Astrocyte of the hippocampus (primary cell): ENCODE measurements at regions not wholly inside any gene's neighbourhood (a gene's known extent, or its start where the extent isn't known, plus 50 kb on each side); places are given as distances from the start of the nearest gene placed in this dataset.

ENCODE experiments used
- DNase-seq: peaks from one replicate; pipeline ENCODE4 v3.0.0; 2011; ENCODE audit warnings: low read depth, low spot score

GRCh38 chr5:74956278-74956677, 90.1 kb upstream of the FAM169A start:
- no peak for DNase-seq

- DNase-seq = peak; percentile 29
Observed at GRCh38 chr5:74954919-74955318, 88.7 kb upstream of the FAM169A start.

GRCh38 chr5:74953937-74954720, 87.9 kb upstream of the FAM169A start:
- peak; percentile 58 for DNase-seq

DNA sequence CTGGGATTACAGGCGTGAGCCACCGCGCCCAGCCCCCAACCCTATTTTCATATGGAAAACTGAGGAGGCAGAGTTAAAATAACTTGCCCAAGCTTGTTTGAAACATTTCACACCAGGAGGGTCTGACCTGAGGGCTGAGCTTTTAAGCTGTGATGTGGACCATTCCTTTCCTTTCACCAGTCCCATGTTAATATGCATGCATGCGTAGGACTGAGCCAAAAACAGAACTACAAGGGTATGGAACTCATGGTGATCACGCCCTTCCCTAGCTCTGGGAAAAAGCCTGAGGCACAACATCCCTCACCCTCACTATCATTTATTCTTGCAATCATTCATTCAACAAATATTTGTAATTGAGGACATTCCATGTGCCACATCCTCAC, 87.4 kb upstream of the FAM169A start:
- DNase-seq = no peak

- DNase-seq = no peak
Observed at GRCh38 chr5:74952406-74952805, 86.2 kb upstream of the FAM169A start.

- no peak for DNase-seq
Observed at GRCh38 chr5:74951865-74952264, 85.7 kb upstream of the FAM169A start.

- no peak for DNase-seq
Observed at GRCh38 chr5:74950836-74951515, 84.8 kb upstream of the FAM169A start.

DNA sequence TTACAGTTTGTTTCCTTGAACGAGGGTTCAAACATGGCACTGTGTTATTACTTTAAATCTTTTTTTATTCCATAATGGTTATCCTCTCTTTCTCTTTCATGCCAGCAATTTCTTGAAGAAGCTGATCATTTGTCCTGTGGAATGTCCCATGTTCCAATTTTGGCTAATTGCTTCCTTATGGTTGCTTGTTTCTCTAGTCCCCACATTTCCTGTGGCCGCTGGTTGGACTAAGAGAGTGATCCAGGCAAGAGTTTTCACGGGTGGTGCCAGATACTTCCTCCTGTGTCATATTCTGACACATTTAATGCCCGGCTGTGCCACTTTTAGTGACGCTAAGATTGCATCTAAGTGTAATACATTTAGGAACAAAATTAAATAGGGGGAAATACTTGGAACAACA, 83.8 kb upstream of the FAM169A start:
- DNase-seq = no peak

GRCh38 chr5:74948031-74948546, 81.9 kb upstream of the FAM169A start:
- no peak for DNase-seq

- no peak for DNase-seq
Observed at GRCh38 chr5:74946471-74946870, 80.3 kb upstream of the FAM169A start.

DNA sequence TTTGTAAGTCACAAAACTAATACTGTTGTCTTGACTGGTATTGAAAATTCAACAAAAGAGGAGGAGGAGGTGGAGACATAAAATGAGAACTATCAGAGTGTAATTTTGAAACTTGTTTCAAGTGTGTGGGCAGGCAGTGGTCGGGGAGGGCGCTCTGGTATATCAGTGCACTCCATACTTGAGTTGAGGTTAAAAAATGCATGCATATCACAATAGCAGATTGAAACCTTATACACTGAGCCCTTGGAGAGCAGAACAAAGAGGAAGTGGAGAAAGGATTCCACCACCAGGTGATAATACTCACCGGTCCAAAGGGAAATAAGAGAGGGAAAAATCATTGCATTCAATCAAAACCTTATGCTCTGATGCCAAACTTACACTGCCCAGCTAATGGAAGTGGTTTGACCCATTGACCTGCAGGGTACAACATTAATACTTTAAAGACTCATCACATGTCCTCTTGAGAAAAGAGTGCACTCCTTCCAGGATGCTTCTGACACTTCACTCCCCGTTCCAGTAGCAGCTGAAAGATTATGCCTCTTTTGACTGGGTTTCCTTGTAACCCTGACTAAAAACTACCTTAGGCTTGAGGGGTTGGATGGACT, 79.5 kb upstream of the FAM169A start:
- DNase-seq = no peak

GRCh38 chr5:74943905-74944304, 77.7 kb upstream of the FAM169A start:
- DNase-seq = no peak

- no peak for DNase-seq
Observed at GRCh38 chr5:74942622-74943286, 76.6 kb upstream of the FAM169A start.

GRCh38 chr5:74940782-74941353, 74.7 kb upstream of the FAM169A start:
- no peak for DNase-seq

- DNase-seq = no peak
Observed at GRCh38 chr5:74938250-74938933, 72.2 kb upstream of the FAM169A start.

- DNase-seq = peak; percentile 32
Observed at GRCh38 chr5:74935752-74936091, 69.5 kb upstream of the FAM169A start.

GRCh38 chr5:74934949-74935751, 69.0 kb upstream of the FAM169A start:
- peak; percentile 57 for DNase-seq

GRCh38 chr5:74927336-74927735, 61.1 kb upstream of the FAM169A start:
- no peak for DNase-seq

DNA sequence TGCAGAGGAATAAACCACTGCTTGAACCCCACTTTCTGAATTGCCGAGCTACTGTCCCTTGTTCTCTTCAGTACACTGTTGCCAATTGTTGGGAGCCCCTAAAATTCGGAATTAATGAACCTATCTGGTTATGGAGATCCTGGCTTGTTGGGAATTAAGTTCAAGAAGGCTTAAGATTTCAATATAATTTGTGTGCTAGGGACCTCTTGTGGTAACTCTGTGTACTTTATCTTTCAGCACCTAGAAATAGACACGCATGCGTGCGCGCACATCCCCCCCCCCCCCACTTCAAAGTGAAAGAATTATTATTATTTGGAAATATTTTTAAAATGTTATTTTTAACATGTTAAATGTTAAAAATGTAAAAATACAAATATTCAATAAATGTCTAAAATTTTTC, 53.3 kb upstream of the FAM169A start:
- peak; percentile 76 for DNase-seq

GRCh38 chr5:74919041-74919440, 52.9 kb upstream of the FAM169A start:
- DNase-seq = no peak
